KMS-11 (cell line): ENCODE measurements at regions not wholly inside any gene's neighbourhood (a gene's known extent, or its start where the extent isn't known, plus 50 kb on each side); places are given as distances from the start of the nearest gene placed in this dataset.

ENCODE experiments used
- H2AFZ ChIP-seq: fragments of 200-600 bp; sonication (generic); 2 replicates; pipeline ENCODE4 v1.6.1; 2016; ENCODE audit warnings: antibody characterized with exemption, mixed run types, low read depth
- H3K27ac ChIP-seq: fragments of 200-600 bp; sonication (generic); 2 replicates; pipeline ENCODE4 v1.6.1; 2016; ENCODE audit warnings: mild to moderate bottlenecking, mixed run types
- H3K27me3 ChIP-seq: fragments of 200-600 bp; sonication (generic); 2 replicates; pipeline ENCODE4 v1.6.1; 2017; ENCODE audit warnings: mild to moderate bottlenecking, low read depth, mixed run types, moderate library complexity; ENCODE audit not compliant: insufficient read depth
- H3K36me3 ChIP-seq: fragments of 200-600 bp; sonication (generic); 2 replicates; pipeline ENCODE4 v1.6.1; 2017; ENCODE audit warnings: mild to moderate bottlenecking, mixed run types; ENCODE audit not compliant: insufficient read depth
- H3K4me1 ChIP-seq: fragments of 200-600 bp; sonication (generic); 2 replicates; pipeline ENCODE4 v1.6.1; 2016; ENCODE audit warnings: mild to moderate bottlenecking, low read depth, mixed run types; ENCODE audit not compliant: poor library complexity, severe bottlenecking
- H3K4me2 ChIP-seq: fragments of 200-600 bp; sonication (generic); 2 replicates; pipeline ENCODE4 v1.7.0; 2016; ENCODE audit warnings: mild to moderate bottlenecking, mixed run types
- H3K4me3 ChIP-seq: fragments of 200-600 bp; sonication (generic); IDR thresholded peaks from 2 replicates; pipeline ENCODE4 v1.6.1; 2017; ENCODE audit warnings: low read depth, low read length, mixed read lengths; ENCODE audit not compliant: insufficient read depth
- H3K79me2 ChIP-seq: fragments of 200-600 bp; sonication (generic); 2 replicates; pipeline ENCODE4 v1.6.1; 2016; ENCODE audit warnings: low read depth, mixed run types; ENCODE audit not compliant: insufficient read depth
- H3K9ac ChIP-seq: fragments of 200-600 bp; sonication (generic); 2 replicates; pipeline ENCODE4 v1.6.1; 2016; ENCODE audit warnings: mild to moderate bottlenecking, mixed run types
- H4K20me1 ChIP-seq: fragments of 200-600 bp; sonication (generic); 2 replicates; pipeline ENCODE4 v1.6.1; 2016; ENCODE audit warnings: mild to moderate bottlenecking, mixed run types; ENCODE audit not compliant: insufficient read depth
- TF ChIP-seq, protein P1 (sequence below): fragments of 200-600 bp; sonication (generic); conservative IDR thresholded peaks from 2 replicates; pipeline ENCODE4 v1.6.1; 2017; ENCODE audit warnings: low read depth, mild to moderate bottlenecking, antibody characterized with exemption, low read length, moderate library complexity, mixed read lengths

DNA sequence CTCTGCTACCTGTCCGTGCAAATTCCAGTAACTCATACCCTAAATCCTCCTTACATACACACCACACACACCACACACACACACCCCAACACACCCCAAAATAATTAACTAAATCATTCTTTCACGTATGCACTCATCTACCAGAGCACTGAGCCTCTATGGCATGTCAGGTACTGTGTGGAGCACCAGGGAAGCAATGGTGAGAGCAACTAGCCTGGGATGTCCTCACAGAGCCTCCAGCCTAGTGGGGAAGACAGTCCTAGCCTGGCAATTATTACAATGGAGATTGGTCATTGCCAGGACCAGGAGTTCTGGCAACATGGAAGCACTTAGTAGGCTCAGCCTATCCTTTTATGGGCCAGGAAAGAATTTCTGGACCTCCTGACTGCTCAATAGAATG lies 72.7 kb upstream of the LCLAT1 start:
- no peak overlapping the region for H2AFZ ChIP-seq
- H3K27ac ChIP-seq = no peak overlapping the region
- TF ChIP-seq, protein P1, sequence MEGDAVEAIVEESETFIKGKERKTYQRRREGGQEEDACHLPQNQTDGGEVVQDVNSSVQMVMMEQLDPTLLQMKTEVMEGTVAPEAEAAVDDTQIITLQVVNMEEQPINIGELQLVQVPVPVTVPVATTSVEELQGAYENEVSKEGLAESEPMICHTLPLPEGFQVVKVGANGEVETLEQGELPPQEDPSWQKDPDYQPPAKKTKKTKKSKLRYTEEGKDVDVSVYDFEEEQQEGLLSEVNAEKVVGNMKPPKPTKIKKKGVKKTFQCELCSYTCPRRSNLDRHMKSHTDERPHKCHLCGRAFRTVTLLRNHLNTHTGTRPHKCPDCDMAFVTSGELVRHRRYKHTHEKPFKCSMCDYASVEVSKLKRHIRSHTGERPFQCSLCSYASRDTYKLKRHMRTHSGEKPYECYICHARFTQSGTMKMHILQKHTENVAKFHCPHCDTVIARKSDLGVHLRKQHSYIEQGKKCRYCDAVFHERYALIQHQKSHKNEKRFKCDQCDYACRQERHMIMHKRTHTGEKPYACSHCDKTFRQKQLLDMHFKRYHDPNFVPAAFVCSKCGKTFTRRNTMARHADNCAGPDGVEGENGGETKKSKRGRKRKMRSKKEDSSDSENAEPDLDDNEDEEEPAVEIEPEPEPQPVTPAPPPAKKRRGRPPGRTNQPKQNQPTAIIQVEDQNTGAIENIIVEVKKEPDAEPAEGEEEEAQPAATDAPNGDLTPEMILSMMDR = no peak
- H3K79me2 ChIP-seq = no peaks in the 10 kb centered on the region
- no peaks in the 10 kb centered on the region for H3K27me3 ChIP-seq
- no peaks in the 10 kb centered on the region for H3K4me1 ChIP-seq
- no peak overlapping the region for H3K9ac ChIP-seq
- H3K4me3 ChIP-seq = no peak overlapping the region
- H3K36me3 ChIP-seq = no peaks in the 10 kb centered on the region
- no peak overlapping the region for H3K4me2 ChIP-seq
- H4K20me1 ChIP-seq = no peaks in the 10 kb centered on the region

DNA sequence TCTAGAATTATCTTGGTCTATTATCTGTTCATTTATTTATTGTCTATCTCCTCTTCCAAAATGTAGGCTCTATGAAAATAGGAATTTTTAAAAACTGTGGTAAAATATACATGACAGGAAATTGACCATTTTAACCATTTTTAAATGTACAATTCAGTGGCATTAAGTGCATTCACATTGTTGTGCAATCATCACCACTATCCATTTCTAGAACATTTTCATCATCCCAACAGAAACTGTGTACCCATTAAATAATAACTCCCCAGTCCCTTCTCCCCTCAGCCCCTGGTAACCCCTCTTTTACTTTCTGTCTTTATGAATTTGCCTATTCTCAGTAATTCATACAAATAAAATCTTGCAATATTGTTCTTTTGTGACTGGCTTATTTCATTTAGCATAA lies 71.1 kb upstream of the LCLAT1 start:
- H3K79me2 ChIP-seq = no peaks in the 10 kb centered on the region

GRCh38 chr2:30379481-30379880 lies 67.6 kb upstream of the LCLAT1 start:
- Histone ChIP-seq H3K4me3 (no peak overlapping the region), H4K20me1 (no peaks in the 10 kb centered on the region), H3K79me2 (no peaks in the 10 kb centered on the region), H3K36me3 (no peaks in the 10 kb centered on the region), H2AFZ (no peak overlapping the region), H3K27ac (no peak overlapping the region), H3K27me3 (no peaks in the 10 kb centered on the region), H3K9ac (no peak overlapping the region), H3K4me2 (no peak overlapping the region), H3K4me1 (no peaks in the 10 kb centered on the region)
- TF ChIP-seq, protein P1 = no peak

More for the DNA sequence above, 71.1 kb upstream of the LCLAT1 start:
- H3K4me2 ChIP-seq = no peak overlapping the region
- H4K20me1 ChIP-seq = no peaks in the 10 kb centered on the region
- no peak overlapping the region for H3K9ac ChIP-seq
- no peaks in the 10 kb centered on the region for H3K4me1 ChIP-seq
- H3K27ac ChIP-seq = no peak overlapping the region
- H3K4me3 ChIP-seq = no peak overlapping the region
- no peak overlapping the region for H2AFZ ChIP-seq
- TF ChIP-seq, protein P1 = no peak
- no peaks in the 10 kb centered on the region for H3K27me3 ChIP-seq
- no peaks in the 10 kb centered on the region for H3K36me3 ChIP-seq

DNA sequence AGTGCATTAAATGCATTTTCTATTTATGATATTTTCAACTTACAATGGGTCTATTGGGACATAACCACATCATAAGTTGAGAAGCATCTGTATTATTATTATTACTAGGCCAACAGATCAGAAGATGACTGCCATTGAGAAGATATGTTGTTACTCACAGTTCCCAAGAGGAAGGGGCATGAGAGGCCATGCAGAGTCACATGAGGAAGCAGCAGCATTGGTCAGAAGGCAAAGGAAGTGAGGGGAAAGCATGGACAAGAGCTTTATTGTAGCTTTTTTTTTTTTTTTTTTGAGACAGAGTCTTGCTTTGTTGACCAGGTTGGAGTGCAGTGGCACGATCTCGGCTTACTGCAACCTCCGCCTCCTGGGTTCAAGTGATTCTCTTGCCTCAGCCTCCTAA lies 66.2 kb upstream of the LCLAT1 start:
- Histone ChIP-seq H3K4me1 (no peaks in the 10 kb centered on the region), H3K4me3 (no peak overlapping the region), H3K4me2 (no peak overlapping the region), H2AFZ (no peak overlapping the region), H3K36me3 (no peaks in the 10 kb centered on the region), H4K20me1 (no peaks in the 10 kb centered on the region), H3K27me3 (no peaks in the 10 kb centered on the region), H3K9ac (no peak overlapping the region), H3K79me2 (no peaks in the 10 kb centered on the region), H3K27ac (no peak overlapping the region)
- TF ChIP-seq, protein P1 = no peak
